ENCODE measurements at regions not wholly inside any gene's neighbourhood (a gene's known extent, or its start where the extent isn't known, plus 50 kb on each side); places are given as distances from the start of the nearest gene placed in this dataset.

GRCh38 chr15:70269311-70269911 is 171.7 kb upstream of the TLE3 start:
- Histone ChIP-seq H3K27me3 (peaks cover 12% of the 10 kb centered on the region; the same call in 1 of the 2 replicates), H3K4me3 (no peak overlapping the region), H3K4me1 (no peaks in the 10 kb centered on the region), H3K27ac (no peak overlapping the region), H3K36me3 (no peaks in the 10 kb centered on the region), H3K9me3 (replicated peaks) (no peaks in the 10 kb centered on the region)
- DNase-seq, result no peak

- no peaks in the 10 kb centered on the region for H3K36me3 ChIP-seq
- no peak overlapping the region for H3K27ac ChIP-seq
- H3K4me1 ChIP-seq, result no peaks in the 10 kb centered on the region
- DNase-seq, result no peak
- no peak overlapping the region for H3K4me3 ChIP-seq
- no peaks in the 10 kb centered on the region for H3K9me3 ChIP-seq (replicated peaks)
- peaks cover 12% of the 10 kb centered on the region; the same call in 1 of the 2 replicates for H3K27me3 ChIP-seq
Measured at GRCh38 chr15:70268698-70269251, 171.1 kb upstream of the TLE3 start.

GRCh38 chr15:70267879-70268278 is 170.2 kb upstream of the TLE3 start:
- H3K36me3 ChIP-seq, result no peaks in the 10 kb centered on the region
- H3K9me3 ChIP-seq (replicated peaks), result no peaks in the 10 kb centered on the region
- H3K27me3 ChIP-seq, result peaks cover 17% of the 10 kb centered on the region; the same call in 1 of the 2 replicates
- no peak overlapping the region for H3K4me3 ChIP-seq
- no peaks in the 10 kb centered on the region for H3K4me1 ChIP-seq
- DNase-seq, result no peak
- H3K27ac ChIP-seq, result no peak overlapping the region

GRCh38 chr15:70267306-70267705 is 169.6 kb upstream of the TLE3 start:
- Histone ChIP-seq H3K4me3 (no peak overlapping the region), H3K27ac (no peak overlapping the region), H3K9me3 (replicated peaks) (no peaks in the 10 kb centered on the region), H3K36me3 (no peaks in the 10 kb centered on the region), H3K27me3 (peaks cover 17% of the 10 kb centered on the region; the same call in 1 of the 2 replicates), H3K4me1 (no peaks in the 10 kb centered on the region)
- DNase-seq, result no peak

GRCh38 chr15:70266412-70267121 is 168.8 kb upstream of the TLE3 start:
- no peaks in the 10 kb centered on the region for H3K36me3 ChIP-seq
- no peak overlapping the region for H3K27ac ChIP-seq
- no peaks in the 10 kb centered on the region for H3K4me1 ChIP-seq

GRCh38 chr15:70265986-70266385 is 168.3 kb upstream of the TLE3 start:
- Histone ChIP-seq H3K4me3 (no peak overlapping the region), H3K9me3 (replicated peaks) (no peaks in the 10 kb centered on the region), H3K27ac (no peak overlapping the region), H3K4me1 (no peaks in the 10 kb centered on the region), H3K36me3 (no peaks in the 10 kb centered on the region), H3K27me3 (peaks cover 17% of the 10 kb centered on the region; the same call in 1 of the 2 replicates)
- DNase-seq, result no peak

More at GRCh38 chr15:70266412-70267121, 168.8 kb upstream of the TLE3 start:
- Histone ChIP-seq H3K4me3 (no peak overlapping the region), H3K9me3 (replicated peaks) (no peaks in the 10 kb centered on the region), H3K27me3 (peaks cover 17% of the 10 kb centered on the region; the same call in 1 of the 2 replicates)
- peak in 1 of 2 experiments; percentile 17 for DNase-seq

GRCh38 chr15:70265466-70265978 is 167.8 kb upstream of the TLE3 start:
- no peaks in the 10 kb centered on the region for H3K9me3 ChIP-seq (replicated peaks)
- no peak overlapping the region for H3K4me3 ChIP-seq
- no peaks in the 10 kb centered on the region for H3K36me3 ChIP-seq
- H3K27me3 ChIP-seq, result peaks cover 17% of the 10 kb centered on the region; the same call in 1 of the 2 replicates
- H3K4me1 ChIP-seq, result no peaks in the 10 kb centered on the region
- DNase-seq, result no peak
- H3K27ac ChIP-seq, result no peak overlapping the region

- H3K36me3 ChIP-seq, result no peaks in the 10 kb centered on the region
- peaks cover 17% of the 10 kb centered on the region; the same call in 1 of the 2 replicates for H3K27me3 ChIP-seq
- no peak overlapping the region for H3K4me3 ChIP-seq
- H3K9me3 ChIP-seq (replicated peaks), result no peaks in the 10 kb centered on the region
- no peaks in the 10 kb centered on the region for H3K4me1 ChIP-seq
- DNase-seq, result no peak
- no peak overlapping the region for H3K27ac ChIP-seq
Measured at GRCh38 chr15:70264738-70265465, 167.2 kb upstream of the TLE3 start.

- H3K4me1 ChIP-seq, result peaks cover 1% of the 10 kb centered on the region; the same call in 1 of the 2 replicates
Measured at GRCh38 chr15:70264014-70264582, 166.4 kb upstream of the TLE3 start.

GRCh38 chr15:70262591-70263274 is 165.0 kb upstream of the TLE3 start:
- Histone ChIP-seq H3K4me1 (peaks cover 9% of the 10 kb centered on the region; the same call in 1 of the 2 replicates), H3K36me3 (no peaks in the 10 kb centered on the region), H3K27me3 (peaks cover 11% of the 10 kb centered on the region; the same call in 1 of the 2 replicates), H3K27ac (no peak overlapping the region), H3K9me3 (replicated peaks) (no peaks in the 10 kb centered on the region), H3K4me3 (no peak overlapping the region)
- no peak for DNase-seq

More at GRCh38 chr15:70264014-70264582, 166.4 kb upstream of the TLE3 start:
- Histone ChIP-seq H3K9me3 (replicated peaks) (no peaks in the 10 kb centered on the region), H3K27ac (no peak overlapping the region), H3K4me3 (no peak overlapping the region), H3K36me3 (no peaks in the 10 kb centered on the region), H3K27me3 (peaks cover 17% of the 10 kb centered on the region; the same call in 1 of the 2 replicates)
- DNase-seq, result peak in 1 of 2 experiments; percentile 30

- DNase-seq, result no peak
- Histone ChIP-seq H3K4me3 (no peak overlapping the region), H3K27me3 (peaks cover 7% of the 10 kb centered on the region; the same call in 1 of the 2 replicates), H3K9me3 (replicated peaks) (no peaks in the 10 kb centered on the region), H3K27ac (no peak overlapping the region), H3K36me3 (no peaks in the 10 kb centered on the region), H3K4me1 (peaks cover 9% of the 10 kb centered on the region; the same call in 1 of the 2 replicates)
Measured at GRCh38 chr15:70262171-70262570, 164.5 kb upstream of the TLE3 start.

GRCh38 chr15:70261083-70261482 is 163.4 kb upstream of the TLE3 start:
- no peak for DNase-seq
- Histone ChIP-seq H3K9me3 (replicated peaks) (no peaks in the 10 kb centered on the region), H3K27me3 (peaks cover 5% of the 10 kb centered on the region; the same call in 1 of the 2 replicates), H3K4me3 (no peak overlapping the region), H3K36me3 (no peaks in the 10 kb centered on the region), H3K27ac (no peak overlapping the region), H3K4me1 (peaks cover 9% of the 10 kb centered on the region; the same call in 1 of the 2 replicates)

- DNase-seq, result no peak
- no peaks in the 10 kb centered on the region for H3K9me3 ChIP-seq (replicated peaks)
- no peaks in the 10 kb centered on the region for H3K36me3 ChIP-seq
- no peak overlapping the region for H3K4me3 ChIP-seq
- H3K27ac ChIP-seq, result no peak overlapping the region
- peaks cover 5% of the 10 kb centered on the region; the same call in 1 of the 2 replicates for H3K27me3 ChIP-seq
- H3K4me1 ChIP-seq, result peaks cover 9% of the 10 kb centered on the region; the same call in 1 of the 2 replicates
Measured at GRCh38 chr15:70260580-70260979, 162.9 kb upstream of the TLE3 start.
